GM12874 (cell line): ENCODE measurements at regions not wholly inside any gene's neighbourhood (a gene's known extent, or its start where the extent isn't known, plus 50 kb on each side); places are given as distances from the start of the nearest gene placed in this dataset.

Experiments
- TF ChIP-seq, protein P1 (sequence below): IDR thresholded peaks from 2 replicates; pipeline ENCODE4 v1.5.1; 2011; ENCODE audit warnings: low read depth, mild to moderate bottlenecking, control low read depth, low read length, moderate library complexity; ENCODE audit not compliant: insufficient read depth

GRCh38 chr6:41404182-41404845, 68.9 kb downstream of the NCR2 start:
- TF ChIP-seq, protein P1, sequence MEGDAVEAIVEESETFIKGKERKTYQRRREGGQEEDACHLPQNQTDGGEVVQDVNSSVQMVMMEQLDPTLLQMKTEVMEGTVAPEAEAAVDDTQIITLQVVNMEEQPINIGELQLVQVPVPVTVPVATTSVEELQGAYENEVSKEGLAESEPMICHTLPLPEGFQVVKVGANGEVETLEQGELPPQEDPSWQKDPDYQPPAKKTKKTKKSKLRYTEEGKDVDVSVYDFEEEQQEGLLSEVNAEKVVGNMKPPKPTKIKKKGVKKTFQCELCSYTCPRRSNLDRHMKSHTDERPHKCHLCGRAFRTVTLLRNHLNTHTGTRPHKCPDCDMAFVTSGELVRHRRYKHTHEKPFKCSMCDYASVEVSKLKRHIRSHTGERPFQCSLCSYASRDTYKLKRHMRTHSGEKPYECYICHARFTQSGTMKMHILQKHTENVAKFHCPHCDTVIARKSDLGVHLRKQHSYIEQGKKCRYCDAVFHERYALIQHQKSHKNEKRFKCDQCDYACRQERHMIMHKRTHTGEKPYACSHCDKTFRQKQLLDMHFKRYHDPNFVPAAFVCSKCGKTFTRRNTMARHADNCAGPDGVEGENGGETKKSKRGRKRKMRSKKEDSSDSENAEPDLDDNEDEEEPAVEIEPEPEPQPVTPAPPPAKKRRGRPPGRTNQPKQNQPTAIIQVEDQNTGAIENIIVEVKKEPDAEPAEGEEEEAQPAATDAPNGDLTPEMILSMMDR = no peak

- TF ChIP-seq, protein P1 = no peak
These were observed 70.7 kb downstream of the NCR2 start for GRCh38 chr6:41405941-41406727.

DNA sequence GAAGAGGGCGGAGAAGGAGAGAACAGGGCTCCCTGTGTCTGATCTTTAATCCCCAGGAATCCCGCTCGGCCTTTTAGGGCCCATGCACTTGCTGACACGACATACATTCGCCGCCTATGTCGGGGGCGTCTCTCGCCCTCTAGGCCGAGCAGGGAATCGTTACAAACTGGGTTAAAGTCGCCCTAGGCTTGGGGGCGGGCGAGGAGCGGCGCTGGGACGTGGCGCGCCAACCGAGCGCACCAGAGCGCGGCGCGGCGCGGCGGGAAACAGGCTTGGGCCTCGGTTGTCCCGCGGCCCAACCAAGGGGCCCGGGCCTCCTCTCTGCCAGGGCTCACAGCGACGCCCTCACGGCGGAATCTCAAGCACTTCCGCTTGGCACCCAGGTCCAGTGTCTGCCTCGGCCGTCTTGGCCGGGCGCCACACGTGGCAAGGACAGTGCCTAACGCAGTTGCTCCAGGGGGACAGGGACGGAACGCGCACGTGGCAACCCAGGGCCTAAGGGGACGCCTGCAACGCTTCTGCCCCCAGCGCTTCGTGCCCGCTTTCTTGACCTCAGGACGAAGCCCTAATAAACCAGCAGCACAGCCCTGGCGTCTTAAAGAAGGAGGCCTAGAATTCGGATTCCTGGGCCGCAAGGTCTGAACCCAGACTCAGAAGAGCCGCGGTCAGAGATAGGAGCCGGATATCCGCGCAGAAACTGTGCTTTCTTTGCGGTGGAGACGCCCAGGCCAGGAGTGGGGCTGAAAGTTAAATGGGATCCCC, 71.5 kb downstream of the NCR2 start:
- TF ChIP-seq, protein P1 = no peak

- TF ChIP-seq, protein P1 = no peak
These were observed 73.2 kb downstream of the NCR2 start for GRCh38 chr6:41408576-41408975.

DNA sequence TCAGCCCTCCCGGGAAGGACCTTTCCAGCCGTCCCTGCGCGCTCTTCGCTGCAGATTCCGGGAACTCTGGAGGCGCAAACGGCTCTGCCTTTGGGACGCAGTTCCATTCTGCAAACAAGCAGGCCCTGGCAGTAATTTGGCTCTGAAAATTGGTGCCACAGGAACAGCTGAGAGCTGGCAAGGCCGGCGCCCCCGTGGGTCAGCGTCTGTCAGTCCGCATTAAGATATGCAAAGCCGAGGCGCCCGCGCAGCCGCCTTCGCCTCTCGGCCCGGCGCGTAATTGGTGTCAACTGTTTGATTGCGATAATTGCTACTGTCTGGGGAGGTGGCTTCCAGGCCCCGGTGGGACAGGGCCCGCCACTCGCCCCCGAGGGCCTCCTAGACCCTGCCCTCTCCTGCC, 73.6 kb downstream of the NCR2 start:
- TF ChIP-seq, protein P1 = no peak

- TF ChIP-seq, protein P1 = no peak
These were observed 74.1 kb downstream of the NCR2 start for GRCh38 chr6:41409489-41409888.

DNA sequence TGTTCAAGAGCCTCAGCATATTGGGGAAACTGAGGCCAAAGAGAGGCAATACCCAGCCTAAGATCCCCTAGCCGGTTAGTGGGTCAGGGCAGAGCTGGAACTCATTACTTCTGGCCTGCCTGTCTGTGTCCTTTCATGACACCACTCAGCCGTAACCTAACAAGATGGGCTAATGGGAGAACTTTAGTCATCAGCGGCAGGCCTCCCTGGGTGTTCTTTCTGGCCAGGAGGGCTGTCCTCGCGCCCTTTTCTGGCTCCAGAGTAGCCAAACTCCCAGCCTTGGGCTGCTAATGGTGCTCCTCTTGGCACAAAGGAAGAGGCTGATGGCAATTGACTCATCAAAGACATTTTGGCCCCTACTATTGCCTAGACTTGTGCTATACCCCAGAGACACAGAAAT, 76.6 kb downstream of the NCR2 start:
- TF ChIP-seq, protein P1 = no peak
